ENCODE measurements at regions not wholly inside any gene's neighbourhood (a gene's known extent, or its start where the extent isn't known, plus 50 kb on each side); places are given as distances from the start of the nearest gene placed in this dataset.

GRCh38 chr1:55707846-55708245, 492.7 kb upstream of the USP24 start:
- TF ChIP-seq, protein P1, sequence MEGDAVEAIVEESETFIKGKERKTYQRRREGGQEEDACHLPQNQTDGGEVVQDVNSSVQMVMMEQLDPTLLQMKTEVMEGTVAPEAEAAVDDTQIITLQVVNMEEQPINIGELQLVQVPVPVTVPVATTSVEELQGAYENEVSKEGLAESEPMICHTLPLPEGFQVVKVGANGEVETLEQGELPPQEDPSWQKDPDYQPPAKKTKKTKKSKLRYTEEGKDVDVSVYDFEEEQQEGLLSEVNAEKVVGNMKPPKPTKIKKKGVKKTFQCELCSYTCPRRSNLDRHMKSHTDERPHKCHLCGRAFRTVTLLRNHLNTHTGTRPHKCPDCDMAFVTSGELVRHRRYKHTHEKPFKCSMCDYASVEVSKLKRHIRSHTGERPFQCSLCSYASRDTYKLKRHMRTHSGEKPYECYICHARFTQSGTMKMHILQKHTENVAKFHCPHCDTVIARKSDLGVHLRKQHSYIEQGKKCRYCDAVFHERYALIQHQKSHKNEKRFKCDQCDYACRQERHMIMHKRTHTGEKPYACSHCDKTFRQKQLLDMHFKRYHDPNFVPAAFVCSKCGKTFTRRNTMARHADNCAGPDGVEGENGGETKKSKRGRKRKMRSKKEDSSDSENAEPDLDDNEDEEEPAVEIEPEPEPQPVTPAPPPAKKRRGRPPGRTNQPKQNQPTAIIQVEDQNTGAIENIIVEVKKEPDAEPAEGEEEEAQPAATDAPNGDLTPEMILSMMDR (IDR thresholded peaks at IDR 0.05), result no peak
- no peak for TF ChIP-seq POLR2A (IDR thresholded peaks at IDR 0.05)
